ENCODE measurements at regions not wholly inside any gene's neighbourhood (a gene's known extent, or its start where the extent isn't known, plus 50 kb on each side); places are given as distances from the start of the nearest gene placed in this dataset.

GRCh38 chr4:154014407-154015321 is 225.8 kb upstream of the SFRP2 start:
- Mint-ChIP-seq H3K4me3 (no peak overlapping the region), H3K36me3 (ENCODE audit: low read depth) (no peaks in the 10 kb centered on the region), H3K27me3 (ENCODE audit: insufficient read depth) (peaks cover 2% of the 10 kb centered on the region), H3K27ac (no peak overlapping the region), H3K4me1 (ENCODE audit: low read depth) (no peaks in the 10 kb centered on the region), H3K9me3 (no peaks in the 10 kb centered on the region)
- intact Hi-C loops (cut with micrococcal nuclease): no loop called here
- DNase-seq (ENCODE audit: low spot score): no peak

DNA sequence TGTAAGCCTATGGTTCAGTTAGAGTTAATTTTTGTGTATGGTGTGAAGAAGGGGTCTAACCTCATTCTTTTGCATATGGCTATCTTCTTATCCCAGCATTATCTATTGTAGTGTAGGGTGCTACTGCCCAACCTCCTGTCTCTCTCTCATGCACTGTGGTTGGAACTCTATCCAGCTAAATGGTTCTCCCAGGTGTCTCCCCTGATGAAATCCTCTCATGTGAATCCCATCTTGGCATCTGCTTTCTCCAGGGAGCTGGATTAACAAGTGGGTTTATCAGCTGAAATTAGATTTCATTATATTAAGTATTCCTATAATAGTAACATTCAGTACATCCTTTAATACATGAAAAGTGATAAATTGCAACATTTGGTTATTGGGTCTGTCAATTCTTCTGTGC is 224.7 kb upstream of the SFRP2 start:
- H3K27ac Mint-ChIP-seq: no peak overlapping the region
- no peaks in the 10 kb centered on the region for H3K9me3 Mint-ChIP-seq
- no peak for DNase-seq (ENCODE audit: low spot score)
- H3K36me3 Mint-ChIP-seq (ENCODE audit: low read depth): no peaks in the 10 kb centered on the region
- no peak overlapping the region for H3K4me3 Mint-ChIP-seq
- intact Hi-C loops (cut with micrococcal nuclease): no loop called here
- no peaks in the 10 kb centered on the region for H3K4me1 Mint-ChIP-seq (ENCODE audit: low read depth)
- H3K27me3 Mint-ChIP-seq (ENCODE audit: insufficient read depth): no peaks in the 10 kb centered on the region

DNA sequence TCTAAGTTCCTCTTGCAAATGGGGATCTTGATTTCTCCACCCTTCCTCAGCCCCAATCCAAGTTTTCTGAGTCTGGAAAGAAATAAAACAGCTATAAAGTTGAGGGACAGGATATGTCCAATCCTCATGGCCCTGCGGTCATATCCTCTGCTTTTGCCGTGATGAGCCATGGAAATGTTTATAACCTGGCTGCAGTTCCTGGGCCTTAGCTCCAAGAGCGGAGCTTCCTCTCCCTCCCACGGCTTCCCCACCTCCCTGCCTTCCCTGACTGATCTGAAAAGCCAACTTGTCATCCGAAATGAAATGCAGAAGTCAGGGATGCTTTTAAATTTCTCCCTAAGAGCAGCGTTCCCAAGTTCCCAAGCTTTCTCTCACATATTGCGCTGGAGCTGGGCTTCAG is 221.5 kb upstream of the SFRP2 start:
- intact Hi-C loops (cut with micrococcal nuclease): no loop called here
- no peak overlapping the region for H3K27ac Mint-ChIP-seq
- no peak for DNase-seq (ENCODE audit: low spot score)
- no peaks in the 10 kb centered on the region for H3K36me3 Mint-ChIP-seq (ENCODE audit: low read depth)
- no peak overlapping the region for H3K4me3 Mint-ChIP-seq
- H3K27me3 Mint-ChIP-seq (ENCODE audit: insufficient read depth): no peaks in the 10 kb centered on the region
- no peaks in the 10 kb centered on the region for H3K4me1 Mint-ChIP-seq (ENCODE audit: low read depth)
- no peaks in the 10 kb centered on the region for H3K9me3 Mint-ChIP-seq

- Mint-ChIP-seq H3K4me3 (no peak overlapping the region), H3K4me1 (ENCODE audit: low read depth) (no peaks in the 10 kb centered on the region), H3K36me3 (ENCODE audit: low read depth) (no peaks in the 10 kb centered on the region), H3K27me3 (ENCODE audit: insufficient read depth) (no peaks in the 10 kb centered on the region), H3K9me3 (no peaks in the 10 kb centered on the region), H3K27ac (no peak overlapping the region)
- intact Hi-C loops (cut with micrococcal nuclease): no loop called here
- DNase-seq (ENCODE audit: low spot score): no peak
These were observed 220.9 kb upstream of the SFRP2 start for GRCh38 chr4:154009788-154010187.

GRCh38 chr4:154009191-154009590 is 220.3 kb upstream of the SFRP2 start:
- H3K4me1 Mint-ChIP-seq (ENCODE audit: low read depth): no peaks in the 10 kb centered on the region
- H3K27me3 Mint-ChIP-seq (ENCODE audit: insufficient read depth): no peaks in the 10 kb centered on the region
- no peaks in the 10 kb centered on the region for H3K9me3 Mint-ChIP-seq
- no peak overlapping the region for H3K4me3 Mint-ChIP-seq
- no peak for DNase-seq (ENCODE audit: low spot score)
- no peaks in the 10 kb centered on the region for H3K36me3 Mint-ChIP-seq (ENCODE audit: low read depth)
- intact Hi-C loops (cut with micrococcal nuclease): no loop called here
- no peak overlapping the region for H3K27ac Mint-ChIP-seq

DNA sequence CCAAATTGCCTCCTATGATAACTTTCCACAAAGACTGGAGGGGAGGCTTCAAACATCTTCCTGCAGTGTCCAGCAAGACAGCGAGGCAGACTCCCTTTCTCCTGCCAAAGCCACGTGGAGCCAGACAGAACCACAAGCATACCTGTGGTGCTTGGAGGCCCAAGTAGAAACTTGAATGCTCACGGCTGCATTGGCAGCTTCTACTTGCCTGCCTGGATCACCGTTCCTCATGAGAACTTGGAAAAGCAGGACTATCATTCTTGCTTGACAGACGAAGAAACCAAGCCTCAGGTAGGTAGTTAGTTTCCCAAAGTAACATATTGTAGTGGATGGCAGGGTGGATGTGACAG is 216.3 kb upstream of the SFRP2 start:
- no peak overlapping the region for H3K4me3 Mint-ChIP-seq
- no peak for DNase-seq (ENCODE audit: low spot score)
- no peaks in the 10 kb centered on the region for H3K4me1 Mint-ChIP-seq (ENCODE audit: low read depth)
- no peaks in the 10 kb centered on the region for H3K27me3 Mint-ChIP-seq (ENCODE audit: insufficient read depth)
- H3K9me3 Mint-ChIP-seq: no peaks in the 10 kb centered on the region
- intact Hi-C loops (cut with micrococcal nuclease): no loop called here
- no peak overlapping the region for H3K27ac Mint-ChIP-seq
- H3K36me3 Mint-ChIP-seq (ENCODE audit: low read depth): no peaks in the 10 kb centered on the region

GRCh38 chr4:154004507-154005170 is 215.8 kb upstream of the SFRP2 start:
- intact Hi-C loops (cut with micrococcal nuclease): no loop called here
- Mint-ChIP-seq H3K27me3 (ENCODE audit: insufficient read depth) (no peaks in the 10 kb centered on the region), H3K4me3 (no peak overlapping the region), H3K4me1 (ENCODE audit: low read depth) (no peaks in the 10 kb centered on the region), H3K36me3 (ENCODE audit: low read depth) (no peaks in the 10 kb centered on the region), H3K9me3 (no peaks in the 10 kb centered on the region), H3K27ac (no peak overlapping the region)
- no peak for DNase-seq (ENCODE audit: low spot score)

DNA sequence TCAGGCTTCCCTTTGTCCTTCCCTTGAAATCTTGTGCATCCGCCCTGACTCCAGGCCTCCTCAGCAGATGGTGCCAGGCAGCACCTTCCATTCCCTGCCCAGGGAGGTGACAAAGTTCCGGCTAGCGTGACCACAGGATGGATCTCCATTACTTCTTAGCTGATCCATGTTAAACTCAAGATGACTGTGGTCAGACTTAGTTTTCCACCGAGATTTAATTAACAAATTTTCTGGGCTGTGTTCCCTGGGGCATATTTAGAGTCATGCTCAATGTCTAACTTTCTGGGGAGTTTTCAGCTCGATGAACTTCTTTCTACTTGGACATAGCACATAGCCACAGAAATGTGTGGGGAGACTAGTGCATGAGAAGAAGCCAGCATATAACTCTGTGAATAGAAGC is 215.1 kb upstream of the SFRP2 start:
- H3K4me3 Mint-ChIP-seq: no peak overlapping the region

DNA sequence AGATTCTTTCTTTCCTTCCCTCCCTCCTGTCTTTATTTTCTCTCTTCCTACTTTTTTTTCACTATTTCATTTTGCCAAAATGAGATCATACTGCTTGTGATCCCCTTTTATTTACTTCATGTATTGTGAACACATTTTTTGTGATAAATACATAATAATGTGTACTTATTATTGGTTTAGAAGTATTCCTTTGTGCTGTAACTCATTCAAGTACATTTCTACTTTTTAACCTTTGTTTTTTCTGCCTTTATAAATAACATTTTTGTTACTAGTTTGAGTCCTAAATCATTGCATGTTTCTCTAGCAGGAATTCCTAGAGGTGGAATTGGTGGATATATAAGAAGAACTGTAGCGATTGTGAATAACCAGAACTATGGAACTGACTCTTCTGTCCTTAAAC is 214.5 kb upstream of the SFRP2 start:
- Mint-ChIP-seq H3K27ac (no peak overlapping the region), H3K4me3 (no peak overlapping the region), H3K36me3 (ENCODE audit: low read depth) (no peaks in the 10 kb centered on the region), H3K4me1 (ENCODE audit: low read depth) (no peaks in the 10 kb centered on the region), H3K9me3 (no peaks in the 10 kb centered on the region), H3K27me3 (ENCODE audit: insufficient read depth) (no peaks in the 10 kb centered on the region)
- no peak for DNase-seq (ENCODE audit: low spot score)
- intact Hi-C loops (cut with micrococcal nuclease): no loop called here

More for the DNA sequence above, 215.1 kb upstream of the SFRP2 start:
- Mint-ChIP-seq H3K4me1 (ENCODE audit: low read depth) (no peaks in the 10 kb centered on the region), H3K27ac (no peak overlapping the region), H3K36me3 (ENCODE audit: low read depth) (no peaks in the 10 kb centered on the region), H3K27me3 (ENCODE audit: insufficient read depth) (no peaks in the 10 kb centered on the region), H3K9me3 (no peaks in the 10 kb centered on the region)
- intact Hi-C loops (cut with micrococcal nuclease): no loop called here
- no peak for DNase-seq (ENCODE audit: low spot score)

DNA sequence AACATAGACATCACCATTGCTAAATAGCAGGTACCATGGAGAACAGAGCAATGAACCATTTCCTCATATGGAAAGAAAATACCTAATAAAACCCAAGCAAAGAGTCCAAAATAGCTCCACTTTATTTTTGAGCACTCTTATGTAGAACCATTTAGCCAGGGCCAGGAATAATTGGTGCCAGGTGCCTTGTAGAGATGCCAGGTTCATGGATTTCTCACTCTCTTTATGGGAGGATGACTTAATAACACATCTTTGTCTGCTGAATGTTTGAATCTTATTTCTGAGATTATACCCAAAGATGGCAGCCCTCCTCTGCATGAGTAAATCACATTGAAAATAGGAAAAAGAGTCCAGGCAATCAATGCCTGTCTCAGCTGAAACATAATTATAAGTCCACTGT is 212.3 kb upstream of the SFRP2 start:
- intact Hi-C loops (cut with micrococcal nuclease): no loop called here
- no peak overlapping the region for H3K4me3 Mint-ChIP-seq
- no peaks in the 10 kb centered on the region for H3K4me1 Mint-ChIP-seq (ENCODE audit: low read depth)
- no peak for DNase-seq (ENCODE audit: low spot score)
- H3K36me3 Mint-ChIP-seq (ENCODE audit: low read depth): no peaks in the 10 kb centered on the region
- H3K27me3 Mint-ChIP-seq (ENCODE audit: insufficient read depth): no peaks in the 10 kb centered on the region
- H3K9me3 Mint-ChIP-seq: no peaks in the 10 kb centered on the region
- no peak overlapping the region for H3K27ac Mint-ChIP-seq

DNA sequence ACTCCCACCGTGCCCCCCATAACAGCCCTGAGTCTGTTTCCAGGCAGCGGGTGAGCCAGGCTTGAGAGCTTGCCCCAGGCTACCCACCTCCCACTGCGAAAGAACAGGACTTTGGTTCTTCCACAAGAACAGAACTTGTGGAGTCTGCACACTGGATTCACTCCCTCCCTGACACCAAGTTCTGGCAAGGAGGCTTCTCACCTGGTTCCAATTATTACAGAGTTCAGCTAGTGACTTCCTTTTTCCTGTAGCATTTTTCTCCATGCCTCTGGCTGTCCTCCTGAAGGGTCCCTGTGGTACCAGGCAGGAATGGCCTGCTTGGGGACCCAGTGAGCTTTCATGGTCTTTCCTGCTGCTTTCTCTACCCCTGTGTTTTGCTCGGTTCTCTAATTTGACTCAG is 208.6 kb upstream of the SFRP2 start:
- intact Hi-C loops (cut with micrococcal nuclease): no loop called here
- Mint-ChIP-seq H3K36me3 (ENCODE audit: low read depth) (no peaks in the 10 kb centered on the region), H3K4me3 (no peak overlapping the region), H3K9me3 (no peaks in the 10 kb centered on the region), H3K27ac (no peak overlapping the region), H3K27me3 (ENCODE audit: insufficient read depth) (no peaks in the 10 kb centered on the region), H3K4me1 (ENCODE audit: low read depth) (no peaks in the 10 kb centered on the region)
- no peak for DNase-seq (ENCODE audit: low spot score)

- Mint-ChIP-seq H3K4me3 (no peak overlapping the region), H3K36me3 (ENCODE audit: low read depth) (no peaks in the 10 kb centered on the region), H3K27ac (no peak overlapping the region), H3K9me3 (no peaks in the 10 kb centered on the region), H3K4me1 (ENCODE audit: low read depth) (no peaks in the 10 kb centered on the region), H3K27me3 (ENCODE audit: insufficient read depth) (peaks cover 2% of the 10 kb centered on the region)
- DNase-seq (ENCODE audit: low spot score): no peak
- intact Hi-C loops (cut with micrococcal nuclease): no loop called here
These were observed 200.6 kb upstream of the SFRP2 start for GRCh38 chr4:153989505-153989904.

DNA sequence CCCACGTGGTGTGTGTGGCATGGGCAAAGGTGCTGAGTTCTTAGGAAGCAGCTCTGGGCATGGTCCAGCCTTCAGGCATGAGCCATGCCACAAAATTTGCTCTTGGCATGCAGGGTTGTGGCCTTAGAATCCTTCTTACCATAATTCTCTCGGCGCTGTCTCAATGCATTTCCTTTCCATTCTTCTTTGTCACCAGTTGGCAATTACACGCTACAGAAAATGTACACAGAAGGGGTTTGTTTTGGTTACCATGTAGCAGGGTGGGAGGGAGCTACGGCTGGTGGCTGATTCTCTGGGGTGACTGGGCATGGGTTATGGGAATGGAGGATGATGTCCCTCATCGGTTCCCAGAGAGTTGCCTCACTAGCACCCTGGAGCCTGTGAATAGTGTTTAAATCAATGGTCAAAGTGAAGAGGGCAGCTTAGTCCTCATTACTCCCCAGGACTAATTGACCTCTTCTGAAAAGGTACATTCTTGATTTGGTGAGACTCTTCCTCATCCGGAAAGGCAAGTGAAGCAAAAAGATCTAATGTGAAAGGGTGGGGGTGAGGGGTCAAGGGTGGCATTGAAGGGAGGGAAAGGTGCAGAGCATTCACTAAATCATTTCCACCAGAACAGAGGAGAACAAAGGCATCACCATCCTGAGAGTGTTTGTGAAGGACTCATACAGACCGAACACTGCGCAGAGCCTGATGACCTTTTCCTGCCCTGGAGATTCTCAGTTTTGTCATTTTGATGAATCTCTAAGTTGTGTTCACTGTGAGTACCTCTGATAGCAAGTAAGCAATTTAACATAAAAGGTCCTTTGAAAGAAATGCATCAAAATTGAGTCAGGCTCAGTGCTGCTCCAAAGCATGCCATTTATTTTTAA is 199.8 kb upstream of the SFRP2 start:
- H3K27me3 Mint-ChIP-seq (ENCODE audit: insufficient read depth): peaks cover 2% of the 10 kb centered on the region

More for the DNA sequence above, 199.8 kb upstream of the SFRP2 start:
- H3K27ac Mint-ChIP-seq: no peak overlapping the region
- H3K9me3 Mint-ChIP-seq: no peaks in the 10 kb centered on the region
- H3K4me1 Mint-ChIP-seq (ENCODE audit: low read depth): no peaks in the 10 kb centered on the region
- DNase-seq (ENCODE audit: low spot score): no peak
- no peaks in the 10 kb centered on the region for H3K36me3 Mint-ChIP-seq (ENCODE audit: low read depth)
- no peak overlapping the region for H3K4me3 Mint-ChIP-seq
- intact Hi-C loops (cut with micrococcal nuclease): no loop called here

All from activated T-helper 1 cell treated with anti-CD3 and anti-CD28 coated beads, Interleukin-12 subunit alpha, Interleukin-12 subunit beta, Interleukin-2, Interleukin-4 antibody, amounts not matched to agents 30 ng/mL and 10 ng/mL and 1 ng/mL, durations not matched to agents 14 hours and 24 hours and 36 hours (primary cell).